ENCODE measurements at regions not wholly inside any gene's neighbourhood (a gene's known extent, or its start where the extent isn't known, plus 50 kb on each side); places are given as distances from the start of the nearest gene placed in this dataset.

DNA sequence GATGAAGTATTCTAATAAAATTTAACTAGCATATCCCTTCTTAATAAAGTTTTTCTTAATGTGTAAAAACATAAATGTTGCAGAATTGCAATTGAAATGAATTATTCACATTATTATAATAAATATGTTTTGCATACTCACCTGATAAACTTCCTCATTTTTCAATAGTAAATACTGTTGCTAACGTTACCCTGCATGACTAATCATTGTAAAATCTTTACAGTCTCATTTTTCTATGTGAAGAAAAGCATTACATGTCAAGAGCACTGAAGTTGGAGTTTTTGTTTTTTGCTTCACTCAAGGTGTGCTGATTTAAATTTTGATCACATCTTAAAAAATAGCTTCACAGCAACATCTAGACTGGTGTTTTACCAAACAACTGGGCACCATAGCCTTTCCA, 157.2 kb upstream of the CDH18 start:
- TF ChIP-seq CTCF (conservative IDR thresholded peaks at IDR 0.05; ENCODE audit: low read length) (no peak), EZH2phosphoT487 (IDR thresholded peaks at IDR 0.05; ENCODE audit: borderline replicate concordance, low read depth, low read length) (no peak)

Data from OCI-LY7 (cell line).